GM12878 (cell line): ENCODE measurements at regions not wholly inside any gene's neighbourhood (a gene's known extent, or its start where the extent isn't known, plus 50 kb on each side); places are given as distances from the start of the nearest gene placed in this dataset.

Experiments
- ATAC-seq: fragments of 200-7000 bp; cut with Tn5 transposase; 3 replicates; pipeline ENCODE4 v1.9.1; 2020; ENCODE audit warnings: mild to moderate bottlenecking, moderate library complexity
- BruUV-seq: library from RNA; stranded (reverse); fragments of 400-500 nt; replicated peaks from 2 replicates; lab custom pipeline; 2021; lab: Mats Ljungman, UMichigan
- CTCF ChIA-PET: fragments of 300-600 bp; sonication (Branson Sonifier 250); formaldehyde crosslinking; extraction: SDS; loops from one replicate; lab custom pipeline; 2021; ENCODE audit warnings: inconsistent platforms; lab: Yijun Ruan, JAX
- POLR2A ChIA-PET: fragments of 350-600 bp; formaldehyde crosslinking; extraction: SDS; loops from one replicate; lab custom pipeline; 2021; ENCODE audit warnings: inconsistent platforms; lab: Charles Lee
- RAD21 ChIA-PET: fragments of 300-600 bp; sonication (Branson Sonifier 250); formaldehyde crosslinking; loops from one replicate; lab custom pipeline; 2023; ENCODE audit warnings: antibody characterized with exemption; ENCODE audit not compliant: unreplicated experiment; lab: Charles Lee
- SMC1A ChIA-PET: fragments of 300-600 bp; sonication (Branson Sonifier 250); formaldehyde crosslinking; loops from one replicate; lab custom pipeline; 2023; ENCODE audit not compliant: unreplicated experiment, uncharacterized antibody; lab: Charles Lee
- DNase-seq: peaks from one replicate; pipeline ENCODE4 v3.0.0-alpha.2; 2011; ENCODE audit warnings: low read depth, low spot score
- FAIRE-seq: peaks from 3 replicates; lab custom pipeline; 2011; peaks lifted over from hg19 to GRCh38; lab: Jason Lieb, UNC
- H2AFZ ChIP-seq: 2 replicates; pipeline ENCODE4 v1.6.0; 2011; ENCODE audit warnings: low read depth, low read length, control low read depth; ENCODE audit not compliant: control insufficient read depth
- H3K27ac ChIP-seq: 2 replicates; pipeline ENCODE4 v1.5.1; 2011; ENCODE audit warnings: control low read depth; ENCODE audit not compliant: control insufficient read depth, insufficient read depth
- H3K27me3 ChIP-seq, 2 experiments: replicated peaks in 1 of 2; 2 replicates each; pipeline versions ENCODE4 v1.6.0 to v1.6.1; 2011; ENCODE audit warnings: low read length in 1 of 2; ENCODE audit not compliant: control insufficient read depth in 2 of 2, insufficient read depth in 2 of 2
- H3K36me3 ChIP-seq, 2 experiments: 2 replicates each; pipeline ENCODE4 v1.5.1; 2011; ENCODE audit warnings: low read length in 1 of 2; ENCODE audit not compliant: control insufficient read depth in 2 of 2, insufficient read depth in 2 of 2
- H3K4me1 ChIP-seq: 2 replicates; pipeline ENCODE4 v1.6.1; 2011; ENCODE audit warnings: mild to moderate bottlenecking, low read length, moderate library complexity, mixed read lengths; ENCODE audit not compliant: control insufficient read depth, insufficient read depth
- H3K4me2 ChIP-seq: 2 replicates; pipeline ENCODE4 v1.6.0; 2011; ENCODE audit warnings: control low read depth; ENCODE audit not compliant: control insufficient read depth, insufficient read depth
- H3K4me3 ChIP-seq: fragments of 200-600 bp; sonication (generic); 2 replicates; pipeline ENCODE4 v1.5.1; 2016
- H3K79me2 ChIP-seq: 2 replicates; pipeline ENCODE4 v1.6.0; 2011; ENCODE audit warnings: low read length; ENCODE audit not compliant: control insufficient read depth, insufficient read depth
- H3K9ac ChIP-seq: 2 replicates; pipeline ENCODE4 v1.8.0; 2011; ENCODE audit warnings: low read length, control low read depth, mixed read lengths; ENCODE audit not compliant: control insufficient read depth, insufficient read depth
- H3K9me3 ChIP-seq: replicated peaks from 3 replicates; pipeline ENCODE4 v1.5.1; 2011; ENCODE audit warnings: mild to moderate bottlenecking, low read length; ENCODE audit not compliant: control insufficient read depth, insufficient read depth
- H4K20me1 ChIP-seq: 2 replicates; pipeline ENCODE4 v1.6.0; 2011; ENCODE audit not compliant: control insufficient read depth, insufficient read depth
- CBX3 ChIP-seq: fragments of 200-600 bp; sonication (generic); IDR thresholded peaks from 2 replicates; pipeline ENCODE4 v1.6.1; 2016; ENCODE audit warnings: low read depth, borderline replicate concordance
- PAX8 ChIP-seq: fragments of 450-650 bp; IDR thresholded peaks from 2 replicates; pipeline ENCODE4 v1.6.1; 2017; ENCODE audit warnings: mild to moderate bottlenecking, moderate library complexity
- POLR2AphosphoS5 ChIP-seq: IDR thresholded peaks from 2 replicates; pipeline ENCODE4 v1.6.1; 2011; ENCODE audit warnings: mild to moderate bottlenecking, low read length, inconsistent platforms
- RFX5 ChIP-seq: IDR thresholded peaks from 2 replicates; pipeline ENCODE4 v1.6.1; 2011; ENCODE audit warnings: low read depth, low read length, improper control_type of control experiment
- SUPT20H ChIP-seq: IDR thresholded peaks from 2 replicates; pipeline ENCODE4 v1.6.1; 2011; ENCODE audit warnings: low read depth, mild to moderate bottlenecking, low read length, moderate library complexity, borderline replicate concordance; ENCODE audit not compliant: control insufficient read depth
- ZBTB40 ChIP-seq: fragments of 450-650 bp; IDR thresholded peaks from 2 replicates; pipeline ENCODE4 v1.6.1; 2016; ENCODE audit warnings: mild to moderate bottlenecking, moderate library complexity, borderline replicate concordance
- WGBS: methylation state at CpG from one replicate; pipeline ENCODE4 v1.1.6; 2016; ENCODE audit warnings: low lambda C conversion rate; ENCODE audit not compliant: insufficient replicate concordance, insufficient coverage; ENCODE audit errors: missing lambda C conversion rate; 5-methylcytosine and 5-hydroxymethylcytosine counted together
- in situ Hi-C: fragments of 300-500 bp; cut with MboI; formaldehyde crosslinking; loops from 9 replicates; pipeline ENCODE4 v1.14.3; 2018; ENCODE audit warnings: mixed read lengths
- intact Hi-C: fragments of 100-400 bp; cut with micrococcal nuclease; formaldehyde crosslinking; loops from one replicate; pipeline ENCODE4 v1.14.2; 2022; ENCODE audit not compliant: unreplicated experiment
- TF ChIP-seq, protein P1 (sequence below): fragments of 150-350 bp; IDR thresholded peaks from 2 replicates; pipeline ENCODE4 v1.6.1; 2016; ENCODE audit warnings: low read depth, low read length

GRCh38 chr5:5905186-5905585, 473.2 kb downstream of the MED10 start:
- SMC1A ChIA-PET = no interaction called here
- RAD21 ChIA-PET = no interaction called here
- H2AFZ ChIP-seq = no peak overlapping the region

More at GRCh38 chr5:5905186-5905585, 473.2 kb downstream of the MED10 start:
- no peak overlapping the region for H3K4me2 ChIP-seq
- ATAC-seq (no peak), DNase-seq (no peak), FAIRE-seq (no peak)
- no peaks in the 10 kb centered on the region for H4K20me1 ChIP-seq
- H3K36me3 ChIP-seq = no peaks in the 10 kb centered on the region
- H3K4me1 ChIP-seq = no peaks in the 10 kb centered on the region
- no peaks in the 10 kb centered on the region for H3K79me2 ChIP-seq
- WGBS = 32% methylated on average over 2 of the region's 2 CpGs
- no peaks in the 10 kb centered on the region for H3K27me3 ChIP-seq
- intact Hi-C loops (no loop called here), in situ Hi-C loops (no loop called here)
- no peak overlapping the region for H3K4me3 ChIP-seq
- TF ChIP-seq SUPT20H (no peak), RFX5 (no peak), ZBTB40 (no peak), PAX8 (no peak), POLR2AphosphoS5 (no peak), CBX3 (no peak)
- TF ChIP-seq, protein P1, sequence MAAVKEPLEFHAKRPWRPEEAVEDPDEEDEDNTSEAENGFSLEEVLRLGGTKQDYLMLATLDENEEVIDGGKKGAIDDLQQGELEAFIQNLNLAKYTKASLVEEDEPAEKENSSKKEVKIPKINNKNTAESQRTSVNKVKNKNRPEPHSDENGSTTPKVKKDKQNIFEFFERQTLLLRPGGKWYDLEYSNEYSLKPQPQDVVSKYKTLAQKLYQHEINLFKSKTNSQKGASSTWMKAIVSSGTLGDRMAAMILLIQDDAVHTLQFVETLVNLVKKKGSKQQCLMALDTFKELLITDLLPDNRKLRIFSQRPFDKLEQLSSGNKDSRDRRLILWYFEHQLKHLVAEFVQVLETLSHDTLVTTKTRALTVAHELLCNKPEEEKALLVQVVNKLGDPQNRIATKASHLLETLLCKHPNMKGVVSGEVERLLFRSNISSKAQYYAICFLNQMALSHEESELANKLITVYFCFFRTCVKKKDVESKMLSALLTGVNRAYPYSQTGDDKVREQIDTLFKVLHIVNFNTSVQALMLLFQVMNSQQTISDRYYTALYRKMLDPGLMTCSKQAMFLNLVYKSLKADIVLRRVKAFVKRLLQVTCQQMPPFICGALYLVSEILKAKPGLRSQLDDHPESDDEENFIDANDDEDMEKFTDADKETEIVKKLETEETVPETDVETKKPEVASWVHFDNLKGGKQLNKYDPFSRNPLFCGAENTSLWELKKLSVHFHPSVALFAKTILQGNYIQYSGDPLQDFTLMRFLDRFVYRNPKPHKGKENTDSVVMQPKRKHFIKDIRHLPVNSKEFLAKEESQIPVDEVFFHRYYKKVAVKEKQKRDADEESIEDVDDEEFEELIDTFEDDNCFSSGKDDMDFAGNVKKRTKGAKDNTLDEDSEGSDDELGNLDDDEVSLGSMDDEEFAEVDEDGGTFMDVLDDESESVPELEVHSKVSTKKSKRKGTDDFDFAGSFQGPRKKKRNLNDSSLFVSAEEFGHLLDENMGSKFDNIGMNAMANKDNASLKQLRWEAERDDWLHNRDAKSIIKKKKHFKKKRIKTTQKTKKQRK = no peak
- CTCF ChIA-PET = no interaction called here
- no peak overlapping the region for H3K9ac ChIP-seq
- POLR2A ChIA-PET = no interaction called here
- no TSS peak for BruUV-seq
- no peak overlapping the region for H3K27ac ChIP-seq
- H3K9me3 ChIP-seq = no peaks in the 10 kb centered on the region; the same call in 2 of the 3 replicates
